ENCODE measurements at regions not wholly inside any gene's neighbourhood (a gene's known extent, or its start where the extent isn't known, plus 50 kb on each side); places are given as distances from the start of the nearest gene placed in this dataset.

DNA sequence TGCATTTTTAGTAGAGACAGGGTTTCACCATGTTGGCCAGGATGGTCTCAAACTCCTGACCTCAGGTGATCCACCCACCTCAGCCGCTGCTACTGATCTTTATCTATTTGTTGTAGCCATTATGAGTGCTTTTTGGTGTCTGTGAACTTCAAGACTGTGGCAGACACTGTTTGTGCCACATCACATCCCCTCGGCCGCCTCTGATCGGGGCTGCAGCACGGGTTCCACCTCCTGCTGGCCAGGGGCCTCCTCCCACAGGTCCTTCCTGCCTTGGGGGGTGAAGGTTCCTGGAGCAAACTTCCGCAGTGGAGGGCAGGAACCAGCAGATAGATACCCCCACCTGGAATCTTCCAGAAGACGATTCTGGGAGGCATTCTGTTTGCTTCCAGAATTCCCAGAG is 98.5 kb downstream of the C9orf50 start:
- TF ChIP-seq ZNF274 (IDR thresholded peaks at IDR 0.05; ENCODE audit: low read depth, low read length): no peak
- no peak for TF ChIP-seq YY1 (IDR thresholded peaks at IDR 0.05; ENCODE audit: insufficient read depth, insufficient read length)
